ENCODE measurements at regions not wholly inside any gene's neighbourhood (a gene's known extent, or its start where the extent isn't known, plus 50 kb on each side); places are given as distances from the start of the nearest gene placed in this dataset.

DNA sequence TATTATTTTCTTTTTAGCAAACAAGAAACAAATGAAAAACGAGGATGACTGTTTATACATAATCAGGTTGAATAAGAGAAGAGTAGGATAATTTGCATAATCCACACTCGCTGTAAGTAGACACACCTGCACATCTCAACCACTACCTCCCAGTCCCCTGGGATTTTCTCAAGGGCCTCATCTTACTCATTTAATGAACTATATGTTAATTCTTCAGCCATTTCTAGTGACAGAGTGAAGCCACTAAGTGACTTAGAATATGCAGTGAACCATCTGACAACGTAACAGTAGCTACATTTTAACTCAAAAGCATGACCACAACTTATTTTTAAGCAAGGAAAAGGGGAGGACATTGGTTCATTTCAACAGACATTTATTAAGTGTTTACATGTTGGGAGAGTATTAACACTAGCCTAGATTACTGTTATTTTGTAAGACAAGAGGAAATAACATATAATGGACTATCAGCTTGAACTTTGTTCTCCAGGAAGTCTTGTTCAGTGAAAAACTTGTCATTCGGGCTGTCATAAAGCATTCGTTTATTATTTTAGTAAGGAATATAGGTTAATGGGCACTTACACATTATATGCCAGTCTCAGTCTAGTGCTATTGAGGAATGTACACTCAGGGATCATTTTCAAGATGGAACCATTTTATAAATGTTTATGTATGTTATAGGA lies 173.0 kb upstream of the ROBO2 start:
- no peak for TF ChIP-seq POLR2AphosphoS5 (IDR thresholded peaks at IDR 0.05)
- TF ChIP-seq, protein P1, sequence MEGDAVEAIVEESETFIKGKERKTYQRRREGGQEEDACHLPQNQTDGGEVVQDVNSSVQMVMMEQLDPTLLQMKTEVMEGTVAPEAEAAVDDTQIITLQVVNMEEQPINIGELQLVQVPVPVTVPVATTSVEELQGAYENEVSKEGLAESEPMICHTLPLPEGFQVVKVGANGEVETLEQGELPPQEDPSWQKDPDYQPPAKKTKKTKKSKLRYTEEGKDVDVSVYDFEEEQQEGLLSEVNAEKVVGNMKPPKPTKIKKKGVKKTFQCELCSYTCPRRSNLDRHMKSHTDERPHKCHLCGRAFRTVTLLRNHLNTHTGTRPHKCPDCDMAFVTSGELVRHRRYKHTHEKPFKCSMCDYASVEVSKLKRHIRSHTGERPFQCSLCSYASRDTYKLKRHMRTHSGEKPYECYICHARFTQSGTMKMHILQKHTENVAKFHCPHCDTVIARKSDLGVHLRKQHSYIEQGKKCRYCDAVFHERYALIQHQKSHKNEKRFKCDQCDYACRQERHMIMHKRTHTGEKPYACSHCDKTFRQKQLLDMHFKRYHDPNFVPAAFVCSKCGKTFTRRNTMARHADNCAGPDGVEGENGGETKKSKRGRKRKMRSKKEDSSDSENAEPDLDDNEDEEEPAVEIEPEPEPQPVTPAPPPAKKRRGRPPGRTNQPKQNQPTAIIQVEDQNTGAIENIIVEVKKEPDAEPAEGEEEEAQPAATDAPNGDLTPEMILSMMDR (IDR thresholded peaks at IDR 0.05), result no peak
- no peak for TF ChIP-seq POLR2A (IDR thresholded peaks at IDR 0.05)

All from stomach (tissue), 4 donors.